B cell (primary cell): ENCODE measurements at regions not wholly inside any gene's neighbourhood (a gene's known extent, or its start where the extent isn't known, plus 50 kb on each side); places are given as distances from the start of the nearest gene placed in this dataset.

ENCODE experiments used
- ATAC-seq: fragments of 200-7000 bp; cut with Tn5 transposase; one replicate; pipeline ENCODE4 v1.10.0; 2021; ENCODE audit warnings: low read depth, mild to moderate bottlenecking, moderate number of reproducible peaks, moderate library complexity
- CTCF ChIA-PET: fragments of 350-600 bp; sonication (Branson Sonifier 250); formaldehyde crosslinking; loops from one replicate; lab custom pipeline; 2021; ENCODE audit warnings: antibody characterized with exemption, inconsistent platforms; lab: Charles Lee
- POLR2A ChIA-PET: fragments of 350-600 bp; sonication (Branson Sonifier 250); formaldehyde crosslinking; loops from one replicate; lab custom pipeline; 2021; ENCODE audit warnings: antibody characterized with exemption; lab: Charles Lee
- DNase-seq: peaks from one replicate; pipeline ENCODE4 v3.0.0; 2013
- H2AFZ ChIP-seq: 2 replicates; pipeline ENCODE4 v1.6.1; 2012; ENCODE audit warnings: mild to moderate bottlenecking, low read depth, low read length; ENCODE audit not compliant: insufficient read depth, poor library complexity, severe bottlenecking
- H3K27ac ChIP-seq, 2 donors: 1 replicate in 1 of 2; 2 replicates in 1 of 2; pipeline ENCODE4 v1.5.1; 2012 to 2013; ENCODE audit warnings: low read length in 2 of 2, mild to moderate bottlenecking in 2 of 2, moderate library complexity in 1 of 2
- H3K27me3 ChIP-seq, 4 experiments: fragments of 200-600 bp in 1 of 4; sonication (generic) in 1 of 4; replicated peaks in 1 of 4; 1 replicate in 2 of 4; 2 replicates in 2 of 4; pipeline versions ENCODE4 v1.6.1 to v1.7.0; 2013 to 2016; ENCODE audit warnings: low read length in 3 of 4, mild to moderate bottlenecking in 2 of 4, mixed read lengths in 1 of 4, moderate library complexity in 1 of 4; ENCODE audit not compliant: insufficient read depth in 4 of 4, control insufficient read depth in 3 of 4; ENCODE audit errors: control extremely low read depth in 1 of 4
- H3K36me3 ChIP-seq, 2 experiments: replicated peaks in 1 of 2; 1 replicate in 1 of 2; 2 replicates in 1 of 2; pipeline versions ENCODE4 v1.6.1 to v1.7.1; 2013; ENCODE audit warnings: low read length in 1 of 2; ENCODE audit not compliant: insufficient read depth in 2 of 2, control insufficient read depth in 1 of 2; ENCODE audit errors: control extremely low read depth in 1 of 2, extremely low read depth in 1 of 2
- H3K4me1 ChIP-seq, 2 donors: fragments of 200-600 bp in 1 of 2; sonication (generic) in 1 of 2; 1 replicate in 1 of 2; 2 replicates in 1 of 2; pipeline versions ENCODE4 v1.5.1 to v1.6.1; 2013 to 2017; ENCODE audit warnings: low read length in 2 of 2; ENCODE audit not compliant: control insufficient read depth in 2 of 2, insufficient read depth in 2 of 2
- H3K4me2 ChIP-seq: replicated peaks from 2 replicates; pipeline ENCODE3; 2012; ENCODE audit warnings: mild to moderate bottlenecking, low read depth, low read length; ENCODE audit not compliant: poor library complexity, severe bottlenecking
- H3K4me3 ChIP-seq, 5 experiments: fragments of 200-600 bp in 1 of 5; sonication (generic) in 1 of 5; 1 replicate in 3 of 5; 2 replicates in 2 of 5; pipeline versions ENCODE4 v1.5.1 to v1.7.0; 2011 to 2016; ENCODE audit warnings: low read length in 4 of 5, mild to moderate bottlenecking in 4 of 5, low read depth in 2 of 5, control low read depth in 1 of 5, moderate library complexity in 1 of 5; ENCODE audit not compliant: insufficient read depth in 1 of 5; ENCODE audit errors: control extremely low read depth in 1 of 5, extremely low read depth in 1 of 5
- H3K79me2 ChIP-seq: fragments of 200-600 bp; sonication (generic); one replicate; pipeline ENCODE4 v1.6.0; 2016; ENCODE audit warnings: low read length; ENCODE audit not compliant: control insufficient read depth, insufficient read depth
- H3K9ac ChIP-seq: fragments of 200-600 bp; sonication (generic); 2 replicates; pipeline ENCODE4 v1.6.1; 2017; ENCODE audit warnings: mild to moderate bottlenecking, low read length, moderate library complexity
- H3K9me3 ChIP-seq, 3 donors: one replicate each; pipeline versions ENCODE4 v1.6.1 to v1.7.1; 2013; ENCODE audit warnings: low read length in 2 of 3; ENCODE audit not compliant: control insufficient read depth in 2 of 3, insufficient read depth in 1 of 3; ENCODE audit errors: control extremely low read depth in 1 of 3
- H4K20me1 ChIP-seq: 2 replicates; pipeline ENCODE4 v1.6.0; 2012; ENCODE audit warnings: mild to moderate bottlenecking, low read length; ENCODE audit not compliant: insufficient read depth, control insufficient read depth, poor library complexity, severe bottlenecking
- H3K27ac Mint-ChIP-seq: one replicate; pipeline ENCODE4 v1.8.0; 2021; ENCODE audit warnings: mixed read lengths
- H3K27me3 Mint-ChIP-seq: one replicate; pipeline ENCODE4 v1.8.0; 2021; ENCODE audit warnings: mixed read lengths
- H3K4me1 Mint-ChIP-seq: one replicate; pipeline ENCODE4 v1.8.0; 2021; ENCODE audit warnings: mixed read lengths
- H3K4me3 Mint-ChIP-seq: one replicate; pipeline ENCODE4 v1.8.0; 2021; ENCODE audit warnings: mixed read lengths
- H3K9me3 Mint-ChIP-seq: one replicate; pipeline ENCODE4 v1.8.0; 2022; ENCODE audit warnings: mixed read lengths; ENCODE audit not compliant: insufficient read depth
- CTCF ChIP-seq: fragments of 200-600 bp; IDR thresholded peaks from one replicate; pipeline ENCODE4 v1.8.0; 2022; ENCODE audit warnings: antibody characterized with exemption, mild to moderate bottlenecking
- EZH2 ChIP-seq: IDR thresholded peaks from 2 replicates; pipeline ENCODE4 v1.6.1; 2012; ENCODE audit warnings: borderline replicate concordance, low read depth, mild to moderate bottlenecking, moderate library complexity, low read length; ENCODE audit not compliant: insufficient read depth, poor library complexity, severe bottlenecking
- WGBS: methylation state at CpG from one replicate; pipeline ENCODE4 v1.1.5; 2013; ENCODE audit warnings: missing lambda C conversion rate; ENCODE audit not compliant: insufficient coverage; 5-methylcytosine and 5-hydroxymethylcytosine counted together
- intact Hi-C: fragments of 100-400 bp; cut with micrococcal nuclease; formaldehyde crosslinking; loops from one replicate; pipeline ENCODE4 v1.10.0; 2022

- no peak overlapping the region for H3K27ac ChIP-seq
- DNase-seq (no peak), ATAC-seq (no peak)
- H3K4me2 ChIP-seq: no peak overlapping the region
- no peaks in the 10 kb centered on the region for H4K20me1 ChIP-seq
- intact Hi-C loops: no loop called here
- H3K4me3 Mint-ChIP-seq: no peak overlapping the region
- H2AFZ ChIP-seq: no peak overlapping the region
- peaks cover 0 to 10% (median 0%) of the 10 kb centered on the region in 3 donors for H3K9me3 ChIP-seq
- H3K4me1 ChIP-seq: peaks cover 0 to 3% of the 10 kb centered on the region in 2 donors
- 88% methylated on average over 6 of the region's 11 CpGs for WGBS
- H3K36me3 ChIP-seq: no peaks in the 10 kb centered on the region
- ChIA-PET POLR2A (no interaction called here), CTCF (no interaction called here)
- H3K79me2 ChIP-seq: no peaks in the 10 kb centered on the region
- H3K27ac Mint-ChIP-seq: no peak overlapping the region
- H3K4me3 ChIP-seq: no peak overlapping the region
- H3K27me3 Mint-ChIP-seq: peaks cover 14% of the 10 kb centered on the region
- no peaks in the 10 kb centered on the region for H3K27me3 ChIP-seq
- H3K9ac ChIP-seq: no peak overlapping the region
- H3K4me1 Mint-ChIP-seq: no peaks in the 10 kb centered on the region
- no peak for TF ChIP-seq EZH2
- no peak for TF ChIP-seq CTCF
- no peaks in the 10 kb centered on the region for H3K9me3 Mint-ChIP-seq
Observed at GRCh38 chr11:116614306-116615210, 158.2 kb downstream of the BUD13 start.

- H3K27ac Mint-ChIP-seq: no peak overlapping the region
Observed at GRCh38 chr11:116613206-116613875, 159.4 kb downstream of the BUD13 start.

More at GRCh38 chr11:116613206-116613875, 159.4 kb downstream of the BUD13 start:
- Histone ChIP-seq H3K36me3 (no peaks in the 10 kb centered on the region), H3K79me2 (no peaks in the 10 kb centered on the region), H3K4me1 (peaks cover 0 to 3% of the 10 kb centered on the region in 2 donors), H3K27ac (no peak overlapping the region), H2AFZ (no peak overlapping the region), H4K20me1 (no peaks in the 10 kb centered on the region), H3K4me2 (no peak overlapping the region), H3K27me3 (no peaks in the 10 kb centered on the region), H3K9ac (no peak overlapping the region), H3K4me3 (no peak overlapping the region), H3K9me3 (peaks cover 0 to 10% (median 0%) of the 10 kb centered on the region in 3 donors)
- H3K4me3 Mint-ChIP-seq: no peak overlapping the region
- H3K9me3 Mint-ChIP-seq: no peaks in the 10 kb centered on the region
- ChIA-PET POLR2A (no interaction called here), CTCF (no interaction called here)
- H3K27me3 Mint-ChIP-seq: peaks cover 14% of the 10 kb centered on the region
- no peak for DNase-seq
- 86% methylated on average over 25 of the region's 27 CpGs for WGBS
- ATAC-seq: no peak
- H3K4me1 Mint-ChIP-seq: no peaks in the 10 kb centered on the region
- TF ChIP-seq EZH2 (no peak), CTCF (no peak)
- intact Hi-C loops: no loop called here
